Keratinocyte (primary cell): ENCODE measurements at regions not wholly inside any gene's neighbourhood (a gene's known extent, or its start where the extent isn't known, plus 50 kb on each side); places are given as distances from the start of the nearest gene placed in this dataset.

Experiments
- EZH2 ChIP-seq: IDR thresholded peaks from one replicate; pipeline ENCODE4 v1.6.1; 2012; ENCODE audit warnings: inconsistent platforms, mild to moderate bottlenecking, low read length, moderate library complexity
- TF ChIP-seq, protein P1 (sequence below), 3 experiments: IDR thresholded peaks in 1 of 3; conservative IDR thresholded peaks in 1 of 3; optimal IDR thresholded peaks in 1 of 3; 2 replicates in 2 of 3; 3 replicates in 1 of 3; pipeline versions ENCODE3 to v1.5.1; 2011; ENCODE audit warnings: low read length in 3 of 3, mild to moderate bottlenecking in 3 of 3, moderate library complexity in 2 of 3, control low read depth in 1 of 3, inconsistent platforms in 1 of 3; ENCODE audit not compliant: insufficient read depth in 2 of 3; ENCODE audit errors: extremely low read depth in 1 of 3

DNA sequence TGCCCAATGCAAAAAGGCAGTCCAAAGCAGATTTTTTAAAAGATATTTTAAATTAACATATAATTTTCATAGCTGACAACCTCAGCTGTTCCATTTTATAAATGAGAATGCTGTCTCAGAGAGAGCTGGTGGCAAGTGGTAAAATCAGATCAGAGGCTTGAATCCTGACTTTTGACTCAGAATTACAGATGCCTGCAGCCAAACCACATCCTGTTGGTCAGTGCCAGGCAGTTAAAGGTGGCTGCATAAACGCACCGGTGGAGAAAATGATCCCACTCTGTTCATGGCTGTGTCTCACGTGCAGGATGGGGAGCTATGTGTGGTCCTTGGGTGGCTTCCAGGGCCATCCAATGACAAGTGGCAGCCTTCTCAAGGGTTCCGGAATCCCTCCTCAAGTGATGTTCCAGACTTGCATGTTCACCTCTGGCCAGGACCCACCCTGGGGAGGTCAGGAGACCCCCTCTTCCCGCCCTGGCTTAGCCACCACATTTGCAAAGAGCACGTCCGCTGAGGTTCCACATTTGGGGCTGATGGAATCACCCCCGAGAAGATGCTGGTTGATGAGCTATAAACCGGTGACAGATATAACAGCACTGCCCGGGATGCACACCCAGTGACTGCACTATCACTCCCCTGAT lies 155.5 kb downstream of the SHANK2 start:
- TF ChIP-seq, protein P1, sequence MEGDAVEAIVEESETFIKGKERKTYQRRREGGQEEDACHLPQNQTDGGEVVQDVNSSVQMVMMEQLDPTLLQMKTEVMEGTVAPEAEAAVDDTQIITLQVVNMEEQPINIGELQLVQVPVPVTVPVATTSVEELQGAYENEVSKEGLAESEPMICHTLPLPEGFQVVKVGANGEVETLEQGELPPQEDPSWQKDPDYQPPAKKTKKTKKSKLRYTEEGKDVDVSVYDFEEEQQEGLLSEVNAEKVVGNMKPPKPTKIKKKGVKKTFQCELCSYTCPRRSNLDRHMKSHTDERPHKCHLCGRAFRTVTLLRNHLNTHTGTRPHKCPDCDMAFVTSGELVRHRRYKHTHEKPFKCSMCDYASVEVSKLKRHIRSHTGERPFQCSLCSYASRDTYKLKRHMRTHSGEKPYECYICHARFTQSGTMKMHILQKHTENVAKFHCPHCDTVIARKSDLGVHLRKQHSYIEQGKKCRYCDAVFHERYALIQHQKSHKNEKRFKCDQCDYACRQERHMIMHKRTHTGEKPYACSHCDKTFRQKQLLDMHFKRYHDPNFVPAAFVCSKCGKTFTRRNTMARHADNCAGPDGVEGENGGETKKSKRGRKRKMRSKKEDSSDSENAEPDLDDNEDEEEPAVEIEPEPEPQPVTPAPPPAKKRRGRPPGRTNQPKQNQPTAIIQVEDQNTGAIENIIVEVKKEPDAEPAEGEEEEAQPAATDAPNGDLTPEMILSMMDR (optimal IDR thresholded peaks at IDR 0.05 in 1 of 3, IDR thresholded peaks at IDR 0.05 in 1 of 3, conservative IDR thresholded peaks at IDR 0.05 in 1 of 3; ENCODE audit: extremely low read depth in 1 of 3, insufficient read depth in 2 of 3, low read length in 3 of 3) = no peak
- no peak for TF ChIP-seq EZH2
